Nephron progenitor cell (in vitro differentiated cells): ENCODE measurements at regions not wholly inside any gene's neighbourhood (a gene's known extent, or its start where the extent isn't known, plus 50 kb on each side); places are given as distances from the start of the nearest gene placed in this dataset.

ENCODE experiments used
- DNase-seq: peaks from one replicate; pipeline ENCODE4 v3.0.0; 2021
- H3K27ac Mint-ChIP-seq: 2 replicates; pipeline ENCODE4 v1.8.0; 2021; ENCODE audit warnings: mild to moderate bottlenecking, moderate library complexity, mixed read lengths
- H3K27me3 Mint-ChIP-seq: 2 replicates; pipeline ENCODE4 v1.8.0; 2021; ENCODE audit warnings: mild to moderate bottlenecking, low read depth, mixed read lengths; ENCODE audit not compliant: poor library complexity
- H3K36me3 Mint-ChIP-seq: 2 replicates; pipeline ENCODE4 v1.8.0; 2021; ENCODE audit warnings: low read depth, mixed read lengths
- H3K4me1 Mint-ChIP-seq: 2 replicates; pipeline ENCODE4 v1.8.0; 2021; ENCODE audit warnings: mixed read lengths
- H3K4me3 Mint-ChIP-seq: 2 replicates; pipeline ENCODE4 v1.8.0; 2021; ENCODE audit warnings: mild to moderate bottlenecking, moderate library complexity, mixed read lengths
- H3K9me3 Mint-ChIP-seq: 2 replicates; pipeline ENCODE4 v1.8.0; 2021; ENCODE audit warnings: mild to moderate bottlenecking, moderate library complexity, mixed read lengths
- TF ChIP-seq, protein P1 (sequence below): fragments of 200-600 bp; sonication (generic); IDR thresholded peaks from 2 replicates; pipeline ENCODE4 v1.5.0; 2021; ENCODE audit warnings: antibody characterized with exemption

- no peaks in the 10 kb centered on the region for H3K4me1 Mint-ChIP-seq
- no peak overlapping the region for H3K27ac Mint-ChIP-seq
- H3K9me3 Mint-ChIP-seq = no peaks in the 10 kb centered on the region
- H3K36me3 Mint-ChIP-seq = no peaks in the 10 kb centered on the region
- TF ChIP-seq, protein P1, sequence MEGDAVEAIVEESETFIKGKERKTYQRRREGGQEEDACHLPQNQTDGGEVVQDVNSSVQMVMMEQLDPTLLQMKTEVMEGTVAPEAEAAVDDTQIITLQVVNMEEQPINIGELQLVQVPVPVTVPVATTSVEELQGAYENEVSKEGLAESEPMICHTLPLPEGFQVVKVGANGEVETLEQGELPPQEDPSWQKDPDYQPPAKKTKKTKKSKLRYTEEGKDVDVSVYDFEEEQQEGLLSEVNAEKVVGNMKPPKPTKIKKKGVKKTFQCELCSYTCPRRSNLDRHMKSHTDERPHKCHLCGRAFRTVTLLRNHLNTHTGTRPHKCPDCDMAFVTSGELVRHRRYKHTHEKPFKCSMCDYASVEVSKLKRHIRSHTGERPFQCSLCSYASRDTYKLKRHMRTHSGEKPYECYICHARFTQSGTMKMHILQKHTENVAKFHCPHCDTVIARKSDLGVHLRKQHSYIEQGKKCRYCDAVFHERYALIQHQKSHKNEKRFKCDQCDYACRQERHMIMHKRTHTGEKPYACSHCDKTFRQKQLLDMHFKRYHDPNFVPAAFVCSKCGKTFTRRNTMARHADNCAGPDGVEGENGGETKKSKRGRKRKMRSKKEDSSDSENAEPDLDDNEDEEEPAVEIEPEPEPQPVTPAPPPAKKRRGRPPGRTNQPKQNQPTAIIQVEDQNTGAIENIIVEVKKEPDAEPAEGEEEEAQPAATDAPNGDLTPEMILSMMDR = no peak
- no peak overlapping the region for H3K4me3 Mint-ChIP-seq
- H3K27me3 Mint-ChIP-seq = no peaks in the 10 kb centered on the region
- no peak for DNase-seq
Observed at GRCh38 chr10:107708981-107709380, 544.5 kb upstream of the SORCS1 start.

- Mint-ChIP-seq H3K9me3 (no peaks in the 10 kb centered on the region), H3K27ac (no peak overlapping the region), H3K4me3 (no peak overlapping the region), H3K4me1 (no peaks in the 10 kb centered on the region), H3K36me3 (no peaks in the 10 kb centered on the region), H3K27me3 (no peaks in the 10 kb centered on the region)
- DNase-seq = no peak
- TF ChIP-seq, protein P1 = no peak
Observed at GRCh38 chr10:107706096-107706725, 541.7 kb upstream of the SORCS1 start.

GRCh38 chr10:107701943-107702342 lies 537.4 kb upstream of the SORCS1 start:
- Mint-ChIP-seq H3K4me1 (no peaks in the 10 kb centered on the region), H3K36me3 (no peaks in the 10 kb centered on the region), H3K27me3 (no peaks in the 10 kb centered on the region), H3K4me3 (no peak overlapping the region), H3K9me3 (no peaks in the 10 kb centered on the region), H3K27ac (no peak overlapping the region)
- TF ChIP-seq, protein P1 = no peak
- DNase-seq = no peak

DNA sequence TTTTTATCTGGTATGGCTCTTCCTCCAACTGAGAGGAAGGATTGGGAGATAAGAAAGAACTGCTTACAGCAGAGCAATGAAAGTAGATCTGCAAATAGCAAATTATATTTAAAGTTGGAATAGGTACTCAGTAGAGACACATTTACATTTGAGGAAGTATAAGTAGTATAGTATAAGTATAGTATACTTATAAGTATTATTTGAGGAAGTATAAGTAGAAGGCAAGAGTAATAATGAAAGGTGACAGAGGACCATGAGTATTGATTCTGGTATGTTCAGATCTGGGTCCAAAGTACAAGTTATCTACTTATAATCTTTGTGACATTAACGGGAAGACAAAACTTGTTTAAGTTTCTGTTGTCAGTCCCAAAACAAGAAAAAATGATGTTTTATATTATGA lies 527.6 kb upstream of the SORCS1 start:
- Mint-ChIP-seq H3K27me3 (peaks cover 7% of the 10 kb centered on the region), H3K4me1 (no peaks in the 10 kb centered on the region), H3K9me3 (no peaks in the 10 kb centered on the region), H3K27ac (no peak overlapping the region), H3K36me3 (no peaks in the 10 kb centered on the region), H3K4me3 (no peak overlapping the region)
- no peak for DNase-seq
- TF ChIP-seq, protein P1 = no peak

GRCh38 chr10:107689323-107689722 lies 524.8 kb upstream of the SORCS1 start:
- Mint-ChIP-seq H3K27me3 (peaks cover 9% of the 10 kb centered on the region), H3K9me3 (no peaks in the 10 kb centered on the region), H3K27ac (no peak overlapping the region), H3K4me1 (no peaks in the 10 kb centered on the region), H3K4me3 (no peak overlapping the region), H3K36me3 (no peaks in the 10 kb centered on the region)
- TF ChIP-seq, protein P1 = no peak
- DNase-seq = no peak

DNA sequence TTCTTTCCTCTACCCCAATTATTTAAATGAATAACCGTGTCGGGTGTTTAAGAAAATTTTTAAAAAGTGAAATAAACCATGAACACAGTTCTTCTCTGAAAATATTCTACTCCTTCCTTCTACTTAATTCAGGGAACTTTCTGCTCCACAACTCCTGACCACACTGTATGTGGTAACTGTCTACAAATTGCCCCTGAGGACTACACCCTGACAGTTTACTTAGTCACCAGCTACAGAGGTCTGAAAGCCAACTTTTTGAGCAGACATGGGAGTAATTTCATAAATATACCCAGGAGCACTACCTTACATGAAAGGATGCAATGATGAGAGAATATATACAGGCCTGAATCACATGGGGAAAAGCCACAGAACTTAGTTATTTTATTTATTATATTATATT lies 523.2 kb upstream of the SORCS1 start:
- TF ChIP-seq, protein P1 = no peak
- no peaks in the 10 kb centered on the region for H3K4me1 Mint-ChIP-seq
- no peaks in the 10 kb centered on the region for H3K36me3 Mint-ChIP-seq
- no peaks in the 10 kb centered on the region for H3K9me3 Mint-ChIP-seq
- H3K27me3 Mint-ChIP-seq = peaks cover 9% of the 10 kb centered on the region
- no peak for DNase-seq
- no peak overlapping the region for H3K27ac Mint-ChIP-seq
- no peak overlapping the region for H3K4me3 Mint-ChIP-seq
